ENCODE measurements at regions not wholly inside any gene's neighbourhood (a gene's known extent, or its start where the extent isn't known, plus 50 kb on each side); places are given as distances from the start of the nearest gene placed in this dataset.

DNA sequence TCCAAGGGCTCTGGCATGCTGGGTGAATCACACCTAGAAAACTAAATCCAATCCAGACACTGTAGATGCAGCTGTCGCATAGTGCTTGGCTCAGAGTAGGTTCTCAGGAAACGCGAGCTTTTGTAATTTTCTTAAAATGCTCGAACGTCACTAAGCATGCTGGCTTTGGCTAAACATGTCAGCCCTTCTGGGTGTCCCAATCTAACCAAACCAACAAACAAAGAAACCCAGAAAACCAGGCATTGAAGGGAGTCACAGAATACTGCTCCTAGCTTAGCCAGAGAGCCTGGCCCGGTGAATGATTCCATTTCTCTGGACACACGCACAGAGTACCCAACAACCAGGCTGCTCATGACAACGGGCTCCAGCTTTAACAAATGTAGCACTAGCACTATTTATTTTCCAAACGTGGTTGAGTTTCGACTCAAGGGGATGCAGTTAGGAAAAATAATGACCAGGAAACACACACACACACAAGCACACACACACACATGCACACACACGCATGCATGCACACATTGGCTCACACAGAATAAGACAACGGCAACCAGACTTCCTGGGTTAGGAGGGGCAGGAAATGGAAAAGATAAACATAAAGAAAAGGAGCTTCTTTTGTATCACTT lies 492.6 kb downstream of the MIAT start:
- TF ChIP-seq, protein P1, sequence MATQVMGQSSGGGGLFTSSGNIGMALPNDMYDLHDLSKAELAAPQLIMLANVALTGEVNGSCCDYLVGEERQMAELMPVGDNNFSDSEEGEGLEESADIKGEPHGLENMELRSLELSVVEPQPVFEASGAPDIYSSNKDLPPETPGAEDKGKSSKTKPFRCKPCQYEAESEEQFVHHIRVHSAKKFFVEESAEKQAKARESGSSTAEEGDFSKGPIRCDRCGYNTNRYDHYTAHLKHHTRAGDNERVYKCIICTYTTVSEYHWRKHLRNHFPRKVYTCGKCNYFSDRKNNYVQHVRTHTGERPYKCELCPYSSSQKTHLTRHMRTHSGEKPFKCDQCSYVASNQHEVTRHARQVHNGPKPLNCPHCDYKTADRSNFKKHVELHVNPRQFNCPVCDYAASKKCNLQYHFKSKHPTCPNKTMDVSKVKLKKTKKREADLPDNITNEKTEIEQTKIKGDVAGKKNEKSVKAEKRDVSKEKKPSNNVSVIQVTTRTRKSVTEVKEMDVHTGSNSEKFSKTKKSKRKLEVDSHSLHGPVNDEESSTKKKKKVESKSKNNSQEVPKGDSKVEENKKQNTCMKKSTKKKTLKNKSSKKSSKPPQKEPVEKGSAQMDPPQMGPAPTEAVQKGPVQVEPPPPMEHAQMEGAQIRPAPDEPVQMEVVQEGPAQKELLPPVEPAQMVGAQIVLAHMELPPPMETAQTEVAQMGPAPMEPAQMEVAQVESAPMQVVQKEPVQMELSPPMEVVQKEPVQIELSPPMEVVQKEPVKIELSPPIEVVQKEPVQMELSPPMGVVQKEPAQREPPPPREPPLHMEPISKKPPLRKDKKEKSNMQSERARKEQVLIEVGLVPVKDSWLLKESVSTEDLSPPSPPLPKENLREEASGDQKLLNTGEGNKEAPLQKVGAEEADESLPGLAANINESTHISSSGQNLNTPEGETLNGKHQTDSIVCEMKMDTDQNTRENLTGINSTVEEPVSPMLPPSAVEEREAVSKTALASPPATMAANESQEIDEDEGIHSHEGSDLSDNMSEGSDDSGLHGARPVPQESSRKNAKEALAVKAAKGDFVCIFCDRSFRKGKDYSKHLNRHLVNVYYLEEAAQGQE (IDR thresholded peaks at IDR 0.05; ENCODE audit: insufficient read depth in 1 of 2, low read depth in 2 of 2, low read length in 2 of 2): no peak
- TF ChIP-seq POLR2AphosphoS5 (IDR thresholded peaks at IDR 0.05; ENCODE audit: low read depth, low read length): no peak

Measured in PFSK-1 (cell line).